Fibroblast of peridontal ligament (primary cell): ENCODE measurements at regions not wholly inside any gene's neighbourhood (a gene's known extent, or its start where the extent isn't known, plus 50 kb on each side); places are given as distances from the start of the nearest gene placed in this dataset.
"Not testable (repeated sequence)": the region's sequence is repeated elsewhere in the genome, so short reads cannot be mapped to it uniquely, and the experiment has no call there.

Source experiments
- DNase-seq: peaks from one replicate; pipeline ENCODE4 v3.0.0-alpha.2; 2010; ENCODE audit errors: extremely low read depth

- DNase-seq = no peak
Observed at GRCh38 chr2:16106619-16107018, 166.3 kb downstream of the MYCN start.

DNA sequence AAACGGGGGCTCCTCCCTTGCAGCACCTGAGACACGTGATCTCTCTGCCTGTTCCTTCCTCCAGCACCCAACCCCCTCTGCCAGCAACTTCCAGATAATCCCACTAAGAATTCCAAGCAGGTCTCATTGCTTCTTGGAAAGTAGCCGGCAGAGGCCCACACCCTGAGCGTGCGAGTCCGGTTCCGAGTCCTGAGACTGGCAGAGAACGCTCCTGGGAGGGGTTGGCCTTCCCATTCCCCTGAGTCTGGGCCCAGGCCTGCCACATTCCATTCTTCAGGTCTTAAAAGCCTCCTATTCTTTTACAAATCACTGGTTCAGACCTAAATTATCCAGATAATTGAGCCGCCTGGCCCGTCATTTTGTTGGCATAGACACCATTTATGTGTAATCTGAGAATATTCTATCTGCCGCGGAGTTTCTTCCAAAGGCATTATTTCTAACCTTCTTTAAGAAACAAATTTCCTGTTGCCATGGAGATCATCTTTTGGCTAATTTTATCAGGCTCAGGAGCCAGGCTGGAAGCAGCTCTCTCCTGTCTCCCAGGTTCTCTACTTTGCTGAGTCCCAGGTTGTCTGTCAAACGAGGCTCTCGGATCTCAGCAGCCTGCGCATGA is 165.4 kb downstream of the MYCN start:
- no peak for DNase-seq

- DNase-seq = no peak
Observed at GRCh38 chr2:16104949-16105668, 164.8 kb downstream of the MYCN start.

DNA sequence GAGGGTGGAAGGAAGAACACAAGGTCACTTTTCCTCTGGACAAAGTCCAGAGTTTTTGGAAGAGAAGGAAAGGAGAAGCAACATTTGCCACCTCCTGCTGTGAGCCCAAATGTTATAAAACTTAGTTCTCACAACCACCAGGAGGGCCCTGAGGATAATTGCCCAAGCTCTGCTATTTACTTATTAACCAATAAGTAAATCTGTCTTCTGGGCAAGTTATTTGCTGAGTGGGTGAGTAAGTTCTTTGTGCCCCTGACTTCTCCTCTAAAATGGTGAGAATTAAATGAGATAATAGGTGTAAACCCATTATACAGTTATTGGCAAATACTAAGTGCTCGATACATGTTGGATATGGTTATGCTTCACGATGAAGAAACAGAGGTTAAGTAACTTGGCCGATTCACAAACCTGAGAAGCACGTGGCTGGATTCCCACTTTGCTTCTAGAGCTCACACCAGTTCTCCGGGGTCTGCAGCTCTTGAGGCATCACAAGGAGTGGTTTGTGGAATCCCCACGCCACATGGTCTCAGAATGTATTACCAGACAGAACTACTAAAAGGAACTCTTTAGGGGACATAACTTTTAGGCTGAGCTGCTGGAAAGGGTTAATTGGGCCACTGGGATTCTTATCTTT is 164.1 kb downstream of the MYCN start:
- no peak for DNase-seq

- no peak for DNase-seq
Observed at GRCh38 chr2:16103614-16104314, 163.4 kb downstream of the MYCN start.

GRCh38 chr2:16102976-16103380 is 162.6 kb downstream of the MYCN start:
- no peak for DNase-seq

DNA sequence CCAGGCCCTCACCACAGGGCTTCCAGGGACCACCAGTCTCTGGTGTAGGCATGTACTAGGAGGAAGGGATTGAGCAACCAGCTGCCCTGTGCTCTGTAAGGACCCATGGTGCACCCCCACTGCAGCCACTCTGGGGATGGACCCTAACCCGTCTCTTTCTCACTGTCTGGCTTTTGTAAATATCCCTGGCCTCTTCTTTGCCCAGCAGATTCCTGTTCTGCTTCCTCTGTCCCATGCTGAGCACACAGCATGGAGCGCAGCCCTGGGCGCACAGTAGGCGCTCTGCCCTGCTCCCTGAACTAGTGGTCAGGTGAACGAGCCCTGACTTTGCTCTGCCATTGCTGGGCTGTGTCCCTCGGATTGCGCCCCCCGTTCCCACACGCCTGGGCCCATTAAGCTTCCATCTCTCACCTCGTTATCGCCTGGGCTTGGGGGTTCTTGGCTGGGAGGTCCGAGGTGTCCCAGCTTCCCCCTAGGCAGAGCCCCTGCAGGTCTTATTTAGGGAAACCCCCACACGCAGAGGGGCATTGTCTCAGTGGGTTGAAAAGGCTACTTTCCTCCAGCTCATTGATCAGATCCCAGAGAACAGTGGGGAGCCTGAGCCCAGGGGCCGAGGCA is 162.1 kb downstream of the MYCN start:
- no peak for DNase-seq

DNA sequence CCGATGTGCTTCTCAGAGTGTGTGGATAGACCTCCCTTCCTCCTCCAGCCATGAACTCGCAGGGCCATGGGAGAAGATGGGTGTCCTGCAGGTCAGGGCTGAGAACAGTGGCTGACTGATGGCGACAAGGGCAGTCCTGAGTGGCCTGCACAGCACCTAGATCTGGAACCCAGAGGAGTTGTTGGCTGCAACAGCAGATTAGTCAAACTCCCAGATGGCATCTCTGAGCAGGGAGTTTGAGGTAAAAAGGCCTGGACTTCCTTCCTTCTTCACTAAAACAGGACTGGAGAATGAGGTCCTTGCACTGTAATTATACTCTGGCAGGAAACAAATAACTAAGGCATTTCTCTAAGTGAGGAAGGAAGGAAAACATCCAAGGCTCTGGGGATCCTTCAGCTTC is 160.8 kb downstream of the MYCN start:
- no peak for DNase-seq

- DNase-seq = no peak
Observed at GRCh38 chr2:16100006-16100405, 159.7 kb downstream of the MYCN start.

DNA sequence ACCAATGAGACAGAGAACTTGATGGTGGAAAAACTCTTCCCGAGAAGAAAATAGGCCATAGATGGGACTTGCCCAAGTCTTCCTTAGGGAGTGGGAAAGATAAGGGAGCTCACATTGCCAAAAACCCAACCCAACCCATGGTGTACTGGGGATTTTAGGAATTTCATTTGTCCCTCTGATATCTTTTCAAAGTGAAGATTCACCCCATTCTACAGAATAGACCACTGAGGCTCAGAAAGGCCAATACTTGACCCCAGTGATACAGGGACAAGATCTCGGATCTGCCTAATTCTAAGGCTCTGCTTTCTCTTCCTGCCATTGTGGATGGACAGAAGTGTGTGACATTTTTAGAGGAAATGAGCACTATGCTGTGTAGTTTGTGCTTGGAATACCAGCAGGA is 159.0 kb downstream of the MYCN start:
- DNase-seq = no peak

DNA sequence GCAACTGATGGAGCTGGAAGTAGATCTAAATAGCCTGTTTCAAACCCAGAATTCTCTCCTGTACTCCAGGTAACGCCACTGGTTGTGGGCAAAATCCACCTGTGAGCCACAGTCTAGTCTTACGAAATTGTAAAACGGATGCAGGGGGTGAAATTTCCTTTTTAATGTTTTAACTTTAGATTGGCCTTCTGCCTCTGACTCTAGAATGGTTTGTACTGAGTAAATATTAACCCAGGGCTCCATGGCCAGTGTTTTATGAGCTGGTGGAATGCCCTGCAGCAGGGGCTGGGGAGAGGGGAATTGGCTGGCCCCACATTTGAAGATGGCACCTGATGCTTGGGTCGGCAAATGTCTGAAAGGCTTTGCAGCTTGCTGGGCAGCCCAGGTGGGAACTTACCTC is 156.6 kb downstream of the MYCN start:
- no peak for DNase-seq

- DNase-seq = not testable (repeated sequence)
Observed at GRCh38 chr2:16095483-16095882, 155.1 kb downstream of the MYCN start.

DNA sequence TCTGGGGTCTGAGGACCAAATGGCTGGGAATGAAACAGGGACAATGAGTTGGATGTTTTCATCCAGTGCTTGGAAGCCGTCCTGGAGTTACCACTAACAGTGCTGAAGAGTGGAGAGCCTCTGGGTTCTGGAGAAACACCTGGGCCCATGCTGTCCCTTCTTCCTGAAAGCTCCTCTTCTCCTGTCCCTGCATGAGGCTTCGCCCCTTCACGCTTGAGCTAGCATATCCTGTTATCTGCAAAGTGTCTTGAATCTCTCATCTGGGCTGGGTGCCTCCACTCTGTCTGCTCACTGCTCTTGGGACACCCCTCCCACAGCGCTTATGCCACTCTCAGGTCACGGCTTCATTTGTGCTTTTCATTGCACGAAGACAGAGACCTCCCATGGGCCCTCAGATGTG is 154.5 kb downstream of the MYCN start:
- DNase-seq = no peak

GRCh38 chr2:16093639-16094529 is 153.5 kb downstream of the MYCN start:
- no peak for DNase-seq

GRCh38 chr2:16092861-16093638 is 152.7 kb downstream of the MYCN start:
- no peak for DNase-seq

- DNase-seq = no peak
Observed at GRCh38 chr2:16091576-16092282, 151.4 kb downstream of the MYCN start.

- no peak for DNase-seq
Observed at GRCh38 chr2:16090650-16091575, 150.6 kb downstream of the MYCN start.

DNA sequence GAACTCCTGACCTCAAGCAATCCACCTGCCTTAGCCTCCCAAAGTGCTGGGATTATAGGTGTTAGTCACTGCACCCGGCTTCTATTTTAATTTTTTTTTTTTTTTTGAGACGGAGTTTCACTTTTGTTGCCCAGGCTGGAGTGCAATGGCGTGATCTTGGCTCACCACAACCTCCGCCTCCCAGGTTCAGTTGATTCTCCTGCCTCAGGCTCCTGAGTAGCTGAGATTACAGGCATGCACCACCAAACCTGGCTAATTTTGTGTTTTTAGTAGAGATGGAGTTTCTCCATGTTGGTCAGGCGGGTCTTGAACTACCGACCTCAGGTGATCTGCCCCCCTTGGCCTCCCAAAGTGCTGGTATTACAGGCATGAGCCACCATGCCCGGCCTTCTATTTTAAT is 149.1 kb downstream of the MYCN start:
- DNase-seq = not testable (repeated sequence)

DNA sequence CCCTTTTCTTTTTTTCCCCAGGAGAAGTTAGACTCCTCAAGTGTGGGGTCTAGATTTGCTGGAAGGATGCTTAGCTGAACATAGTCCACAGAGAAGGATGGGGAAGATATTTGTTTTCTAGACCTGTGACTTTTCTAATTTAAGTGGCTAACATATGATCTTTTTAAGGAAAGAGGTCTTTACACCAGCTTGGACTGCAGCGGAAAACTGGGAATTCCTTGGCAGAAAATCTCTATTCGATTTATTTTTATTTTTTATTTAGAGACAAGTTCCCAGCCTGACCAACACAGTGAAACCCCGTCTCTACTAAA is 148.4 kb downstream of the MYCN start:
- DNase-seq = no peak
